HG03469 (cell line): ENCODE measurements at regions not wholly inside any gene's neighbourhood (a gene's known extent, or its start where the extent isn't known, plus 50 kb on each side); places are given as distances from the start of the nearest gene placed in this dataset.

Experiments
- ATAC-seq: cut with Tn5 transposase; IDR thresholded peaks from one replicate; pipeline ENCODE4 v1.9.1; 2021; ENCODE audit warnings: mild to moderate bottlenecking, moderate library complexity, moderate number of reproducible peaks; ENCODE audit not compliant: unreplicated experiment

GRCh38 chr12:131370791-131371347 lies 340.0 kb upstream of the SFSWAP start:
- ATAC-seq = no peak

- ATAC-seq = no peak
Observed at GRCh38 chr12:131371401-131372170, 339.3 kb upstream of the SFSWAP start.

- ATAC-seq = no peak
Observed at GRCh38 chr12:131372171-131372475, 338.8 kb upstream of the SFSWAP start.

- ATAC-seq = no peak
Observed at GRCh38 chr12:131372706-131373195, 338.1 kb upstream of the SFSWAP start.

GRCh38 chr12:131375261-131375971 lies 335.5 kb upstream of the SFSWAP start:
- ATAC-seq = no peak

- no peak for ATAC-seq
Observed at GRCh38 chr12:131375972-131376345, 334.9 kb upstream of the SFSWAP start.

GRCh38 chr12:131378176-131378842 lies 332.6 kb upstream of the SFSWAP start:
- no peak for ATAC-seq

GRCh38 chr12:131378861-131379665 lies 331.8 kb upstream of the SFSWAP start:
- no peak for ATAC-seq

- no peak for ATAC-seq
Observed at GRCh38 chr12:131379738-131380137, 331.2 kb upstream of the SFSWAP start.

- no peak for ATAC-seq
Observed at GRCh38 chr12:131380220-131380964, 330.5 kb upstream of the SFSWAP start.

- ATAC-seq = no peak
Observed at GRCh38 chr12:131380965-131381705, 329.8 kb upstream of the SFSWAP start.

- ATAC-seq = no peak
Observed at GRCh38 chr12:131381716-131382430, 329.0 kb upstream of the SFSWAP start.

GRCh38 chr12:131383291-131383690 lies 327.6 kb upstream of the SFSWAP start:
- no peak for ATAC-seq

GRCh38 chr12:131383741-131384543 lies 326.9 kb upstream of the SFSWAP start:
- no peak for ATAC-seq

GRCh38 chr12:131384544-131384855 lies 326.4 kb upstream of the SFSWAP start:
- ATAC-seq = no peak

GRCh38 chr12:131385313-131386166 lies 325.4 kb upstream of the SFSWAP start:
- ATAC-seq = no peak

- ATAC-seq = no peak
Observed at GRCh38 chr12:131386167-131386521, 324.7 kb upstream of the SFSWAP start.
